NCI-H2081 treated with DMSO at 0.1 percent for 48 hours (cell line): ENCODE measurements at regions not wholly inside any gene's neighbourhood (a gene's known extent, or its start where the extent isn't known, plus 50 kb on each side); places are given as distances from the start of the nearest gene placed in this dataset.
A peak's percentile ranks its signal among the peaks of the same experiment; 100 is the strongest.

ENCODE experiments used
- DNase-seq: peaks from one replicate; lab custom pipeline; 2025; lab: John Stamatoyannopoulos, UW

DNA sequence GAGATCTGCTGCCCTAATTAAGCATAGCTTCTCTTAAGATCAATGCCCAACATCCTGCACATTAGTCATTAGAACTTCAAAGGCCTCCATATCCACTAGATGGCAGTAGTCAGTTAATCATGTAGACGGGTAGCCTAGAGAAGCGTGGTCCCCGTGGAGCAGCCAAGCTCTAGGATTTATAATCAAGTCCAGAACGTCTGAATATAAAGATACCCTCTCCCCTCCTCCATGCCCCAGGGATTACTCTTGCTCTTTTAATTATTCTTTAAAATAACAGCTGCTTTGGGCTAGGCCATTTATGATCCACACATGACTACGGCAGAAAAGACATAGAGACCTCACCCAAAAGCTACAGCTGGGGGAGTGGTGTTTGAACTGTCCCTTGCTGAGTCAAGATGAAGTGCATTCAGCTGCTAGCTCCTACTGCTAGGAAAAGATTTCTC lies 327.6 kb upstream of the PLET1 start:
- peak; percentile 89 for DNase-seq

DNA sequence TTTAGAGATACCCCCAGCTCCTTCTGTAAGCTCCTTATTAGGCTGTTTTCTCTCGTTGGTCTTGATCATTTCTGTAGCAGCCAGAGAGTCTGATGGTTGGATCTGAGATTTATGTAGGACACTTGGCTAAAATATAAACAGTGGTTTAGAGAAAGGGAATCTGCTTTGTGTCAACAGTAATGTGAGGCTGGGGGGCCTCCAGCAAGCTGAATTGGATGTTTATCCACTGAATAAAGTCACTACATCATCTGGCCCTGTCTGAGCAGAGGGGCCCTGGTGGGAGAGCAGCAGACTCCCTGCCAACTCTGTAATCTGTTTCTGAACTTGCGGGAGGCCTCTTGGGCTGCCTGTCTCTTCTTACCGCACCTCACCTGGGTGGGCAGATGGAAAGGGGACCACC lies 328.5 kb upstream of the PLET1 start:
- no peak for DNase-seq

DNA sequence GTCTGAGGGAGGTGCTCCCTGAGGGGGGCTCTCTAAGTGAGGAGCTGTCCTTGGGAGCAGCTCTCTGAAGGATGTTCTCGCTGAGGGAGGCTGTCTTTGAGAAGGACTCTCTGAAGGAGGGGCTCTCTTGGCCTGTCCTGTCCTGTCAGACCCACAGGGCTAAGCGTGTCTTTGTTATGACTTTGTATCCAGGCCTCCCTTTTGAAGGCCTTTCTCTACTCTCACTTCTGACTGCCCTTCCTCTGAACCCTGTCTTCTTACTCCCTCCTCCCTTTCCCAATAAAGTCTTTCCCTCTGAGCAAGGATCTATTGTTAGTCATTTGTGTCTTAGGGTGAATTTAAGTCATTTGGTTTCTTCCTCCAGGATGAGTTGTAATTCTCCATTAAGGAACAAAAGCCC lies 330.1 kb upstream of the PLET1 start:
- DNase-seq = no peak

DNA sequence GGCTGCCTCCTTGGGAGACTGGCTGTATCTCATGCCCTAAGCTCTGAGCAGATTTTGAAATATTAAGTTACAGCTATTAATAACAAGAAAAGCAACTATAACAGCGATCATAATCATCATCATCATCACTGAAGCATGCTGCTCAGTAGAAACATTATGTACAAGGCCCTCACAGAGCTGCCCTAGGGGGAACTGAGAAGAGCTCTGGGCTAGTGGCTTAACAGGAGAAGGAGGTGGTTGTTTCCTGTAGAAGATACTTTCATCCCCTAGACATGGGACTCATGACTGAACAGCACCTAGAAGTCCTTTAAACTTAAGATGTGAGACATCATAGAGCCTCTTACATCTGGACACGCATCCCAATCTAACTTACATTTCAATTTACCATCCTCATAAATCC lies 332.8 kb upstream of the PLET1 start:
- DNase-seq = no peak

DNA sequence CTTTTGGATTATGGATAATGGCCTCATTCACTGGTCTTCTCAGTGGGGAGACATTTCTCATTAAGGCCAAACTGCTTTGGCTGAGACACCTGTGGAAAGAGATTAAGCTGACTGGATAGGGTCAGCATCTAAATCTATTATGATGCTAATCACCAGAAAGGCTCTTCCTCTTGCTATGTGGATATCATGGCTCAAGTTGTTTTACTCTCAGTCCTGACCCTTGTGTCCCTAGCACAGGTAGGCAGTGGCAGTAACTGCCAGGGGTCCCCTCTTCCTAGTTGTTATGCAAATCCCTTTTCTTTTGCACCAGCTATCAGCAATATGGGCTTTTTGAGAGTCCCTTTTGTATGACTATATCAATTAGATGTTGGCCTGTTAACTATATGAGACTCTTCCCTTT lies 335.7 kb upstream of the PLET1 start:
- DNase-seq = no peak

DNA sequence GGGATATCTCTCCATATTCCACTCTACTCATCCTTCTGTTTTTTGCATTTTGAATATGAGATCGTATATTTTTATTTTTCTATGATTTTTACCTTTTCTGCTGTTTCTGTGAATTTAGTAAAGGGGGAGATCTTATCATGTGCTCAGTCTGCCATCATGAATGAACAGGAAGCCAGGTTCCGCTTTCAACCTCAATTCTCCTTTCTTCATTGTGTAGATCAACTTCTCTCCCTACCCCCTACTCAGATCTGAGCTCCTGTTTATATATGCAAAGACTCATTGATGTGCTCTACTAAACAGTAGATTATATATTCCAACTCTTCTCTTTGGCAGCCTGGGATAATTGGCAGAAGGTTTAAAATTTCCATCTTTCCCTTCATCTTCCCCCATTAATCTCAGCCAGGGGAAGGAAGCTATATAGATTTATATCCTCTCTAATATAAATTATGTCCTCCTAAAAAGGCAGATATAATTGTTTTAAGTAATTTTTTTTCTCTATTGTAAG lies 336.7 kb upstream of the PLET1 start:
- no peak for DNase-seq

DNA sequence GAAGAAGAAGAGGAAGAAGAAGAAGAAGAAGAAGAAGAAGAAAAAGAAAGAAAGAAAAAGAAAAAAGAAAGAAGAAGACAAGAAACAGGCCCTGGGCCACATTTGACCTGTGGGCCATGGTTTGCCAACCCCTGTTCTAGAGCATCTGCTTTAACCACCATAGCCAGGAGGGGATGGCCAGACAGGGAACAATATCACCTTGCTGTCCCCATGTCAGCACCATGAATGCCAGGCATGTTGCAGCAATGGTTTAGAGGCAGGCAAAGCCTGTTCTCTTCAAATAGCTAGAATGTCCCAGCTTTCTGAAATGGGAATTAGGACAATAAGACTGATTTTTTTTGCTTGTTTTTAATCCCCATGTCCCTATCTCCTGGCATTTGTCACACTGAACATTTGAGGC lies 338.6 kb upstream of the PLET1 start:
- no peak for DNase-seq

DNA sequence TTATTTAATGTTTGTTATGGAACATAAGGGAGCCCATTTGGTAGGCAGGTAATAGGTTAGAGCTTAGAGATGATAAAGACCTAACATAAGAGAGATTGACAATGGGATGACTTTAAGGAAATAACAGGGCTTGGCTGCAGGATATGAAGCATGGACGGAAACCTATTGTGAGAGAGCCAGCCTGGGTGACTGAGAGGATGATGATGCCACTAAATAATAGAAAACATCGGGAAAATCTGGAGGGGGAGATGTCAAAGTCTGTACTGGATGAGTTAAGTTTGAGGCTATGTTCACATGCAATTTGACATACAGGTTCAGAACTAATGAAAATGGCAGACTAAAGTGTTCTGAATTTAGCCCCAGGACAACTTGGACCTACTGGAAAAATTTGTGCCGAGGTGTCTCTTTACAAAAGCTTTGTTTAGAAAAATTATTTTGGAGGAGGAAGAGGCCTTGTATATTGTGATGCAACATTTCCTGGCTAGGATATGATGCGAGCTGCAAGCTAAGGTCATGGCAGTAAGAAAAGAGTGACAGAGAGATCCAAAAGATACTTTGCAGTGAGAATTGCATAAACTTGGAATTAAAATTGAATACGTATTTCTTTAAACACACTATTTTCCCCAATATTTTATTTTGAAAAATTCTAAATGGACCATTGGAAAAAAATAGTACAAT lies 339.3 kb upstream of the PLET1 start:
- no peak for DNase-seq

DNA sequence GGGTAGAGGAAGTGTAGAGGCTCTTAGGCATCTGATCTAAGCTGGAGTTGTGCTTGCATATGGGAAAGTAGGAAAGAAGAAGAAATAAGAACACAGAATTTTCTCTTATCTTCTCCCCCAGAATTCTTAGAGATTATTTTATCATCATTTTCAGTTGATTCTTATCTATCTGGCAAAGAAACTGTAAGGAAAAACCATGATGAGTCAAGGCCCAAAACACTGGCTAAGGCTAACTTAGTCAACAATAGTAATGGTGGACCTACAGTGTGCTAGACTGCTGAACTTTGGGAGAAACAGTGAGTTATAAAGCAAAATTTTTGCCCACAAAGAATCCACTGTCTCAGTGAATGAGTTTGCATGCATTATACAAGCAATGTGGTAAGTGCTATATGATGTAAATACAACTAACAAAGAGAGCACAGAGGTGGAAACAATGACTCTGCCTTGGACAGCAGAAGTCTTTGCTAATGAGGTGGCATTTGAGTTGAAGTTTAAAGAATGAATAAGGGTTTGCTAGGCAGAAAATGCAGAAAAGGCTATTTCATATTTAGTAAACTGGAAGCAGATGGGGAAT lies 344.5 kb upstream of the PLET1 start:
- no peak for DNase-seq

DNA sequence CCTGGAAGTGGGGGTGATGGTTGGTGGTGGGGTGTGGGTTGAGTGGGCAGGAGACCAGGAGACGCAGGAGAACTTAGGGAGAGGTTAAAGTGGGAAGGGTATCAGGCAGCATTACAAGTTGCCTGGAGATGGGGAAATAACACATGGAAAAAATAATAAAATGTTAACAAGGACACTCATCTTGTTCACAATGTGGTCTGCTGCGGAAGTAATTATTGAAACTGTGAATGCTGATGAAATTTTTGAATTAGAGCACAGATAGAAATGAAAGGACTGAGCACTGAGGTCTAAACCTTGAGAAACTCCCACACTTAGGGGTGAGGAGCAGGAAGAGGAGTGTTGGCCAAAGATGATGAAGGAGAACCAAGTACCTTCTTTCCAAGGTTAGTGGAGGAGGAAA lies 346.0 kb upstream of the PLET1 start:
- DNase-seq = no peak

DNA sequence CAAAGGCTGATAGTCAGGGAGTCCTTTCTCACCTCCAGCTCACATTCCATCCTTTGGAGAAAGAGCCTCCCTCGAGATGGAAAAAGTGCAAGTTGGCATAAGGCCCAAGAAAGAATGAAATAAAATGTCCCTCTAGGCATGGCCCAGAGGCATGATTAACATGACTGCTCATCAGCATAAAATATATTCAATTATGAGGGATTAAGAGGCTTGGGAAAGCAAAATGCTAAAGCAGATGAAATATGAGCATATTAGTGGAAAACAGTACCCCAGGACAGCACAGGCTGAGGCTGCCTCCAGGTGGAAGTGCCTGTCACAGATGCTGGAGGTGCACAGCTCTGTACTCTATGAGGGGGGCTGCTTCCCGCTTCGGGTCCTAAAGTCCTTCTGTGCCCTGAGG lies 347.8 kb upstream of the PLET1 start:
- DNase-seq = no peak

DNA sequence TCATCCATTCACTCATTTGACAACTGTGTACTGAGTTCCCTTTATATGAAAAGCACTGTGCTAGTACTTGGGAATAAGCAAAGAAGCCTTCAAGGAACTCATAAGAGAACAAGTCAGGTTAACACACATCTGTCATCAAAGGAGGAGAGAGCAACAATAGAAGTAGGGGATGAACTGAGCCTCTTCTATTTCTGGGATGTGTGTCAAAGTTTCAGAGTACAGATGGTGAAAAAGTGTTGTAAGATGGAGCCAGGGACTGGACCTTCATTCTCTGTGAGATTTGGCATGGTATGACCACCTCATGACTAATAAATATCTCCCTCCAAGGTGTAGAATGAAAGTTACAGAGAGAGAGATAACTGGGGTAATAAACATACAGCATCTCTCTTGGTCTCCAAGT lies 349.8 kb upstream of the PLET1 start:
- DNase-seq = no peak

DNA sequence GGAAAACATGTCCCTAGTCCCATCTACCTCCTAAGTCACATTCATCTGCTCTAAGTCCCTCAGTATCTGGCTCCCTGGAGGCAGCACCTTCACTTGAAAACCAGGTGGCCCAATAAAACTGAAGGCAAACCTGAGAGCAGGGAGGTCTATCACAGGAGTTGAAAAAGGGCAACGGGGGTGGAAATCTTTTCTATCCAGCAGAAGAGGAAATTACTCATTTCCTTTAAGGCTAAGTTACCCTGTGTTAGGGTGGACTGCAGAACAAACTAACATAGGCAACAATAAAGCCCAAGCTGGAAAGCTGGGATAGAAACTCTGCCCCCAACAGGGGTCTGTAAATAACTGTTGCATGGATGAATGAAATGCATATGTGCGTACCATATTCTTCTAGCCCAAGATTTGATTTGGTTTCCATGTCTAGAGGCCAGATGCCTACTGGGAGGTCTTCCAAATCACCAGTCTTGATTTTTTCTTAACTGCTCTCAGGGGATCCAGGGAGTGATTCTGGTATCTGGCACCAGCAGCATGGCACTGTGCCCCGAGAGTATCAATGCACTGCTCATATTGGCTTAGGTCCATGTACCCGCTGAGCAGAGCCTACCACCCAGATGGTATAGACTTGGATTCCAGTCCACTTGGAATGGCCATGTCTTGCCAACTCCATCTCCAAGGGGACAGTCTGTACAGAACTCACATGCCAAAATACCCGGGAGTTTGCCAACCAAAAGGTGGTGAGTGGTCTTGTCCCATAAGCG lies 350.0 kb upstream of the NCAM1 start:
- no peak for DNase-seq

DNA sequence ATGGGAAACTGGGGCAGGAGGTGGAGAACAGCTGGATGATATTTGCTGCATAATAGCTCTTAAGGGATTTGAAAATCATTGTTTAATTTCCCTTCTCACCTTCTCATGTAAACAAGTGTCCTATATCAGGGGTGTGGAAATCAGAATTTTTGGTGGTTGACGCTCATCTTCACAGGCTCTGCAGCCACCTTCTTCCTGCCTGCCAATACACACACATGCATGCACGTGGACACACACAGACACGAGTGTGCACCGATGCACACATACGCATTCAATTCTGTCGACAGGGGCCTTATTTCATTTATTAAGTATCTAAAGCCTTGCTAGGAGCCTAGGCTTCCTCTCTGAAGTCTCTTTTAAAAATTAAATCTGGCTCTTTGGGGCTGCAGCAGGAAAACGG lies 349.4 kb upstream of the NCAM1 start:
- no peak for DNase-seq

DNA sequence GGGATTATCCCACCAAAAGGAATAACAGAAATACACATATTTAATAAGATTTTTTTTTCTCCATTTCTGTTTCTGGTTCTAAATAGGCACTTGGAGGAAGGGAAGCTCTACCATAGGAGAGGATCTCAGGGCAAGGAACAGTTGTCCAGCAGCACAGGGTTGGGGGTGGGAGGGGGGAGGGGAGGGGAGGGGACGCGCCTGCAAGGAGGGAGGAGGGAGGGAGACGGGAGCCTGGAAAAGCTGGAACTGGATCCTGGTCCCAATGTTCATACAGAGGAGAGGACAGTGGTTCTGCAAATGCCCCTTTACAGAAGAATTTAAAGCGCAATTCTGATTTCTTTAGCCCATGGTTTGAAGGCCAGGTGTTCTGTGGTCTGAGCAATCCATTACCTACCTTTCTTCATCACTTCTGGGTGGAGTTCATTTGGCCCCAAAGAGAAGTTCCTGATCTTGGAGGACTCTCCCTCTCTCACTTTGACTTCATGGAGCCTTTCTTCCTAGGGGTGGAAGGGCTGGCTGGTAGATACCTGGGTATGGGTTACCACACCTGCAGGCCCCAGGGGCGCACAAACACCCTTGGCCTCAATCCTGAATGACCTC lies 348.9 kb upstream of the NCAM1 start:
- DNase-seq = no peak

DNA sequence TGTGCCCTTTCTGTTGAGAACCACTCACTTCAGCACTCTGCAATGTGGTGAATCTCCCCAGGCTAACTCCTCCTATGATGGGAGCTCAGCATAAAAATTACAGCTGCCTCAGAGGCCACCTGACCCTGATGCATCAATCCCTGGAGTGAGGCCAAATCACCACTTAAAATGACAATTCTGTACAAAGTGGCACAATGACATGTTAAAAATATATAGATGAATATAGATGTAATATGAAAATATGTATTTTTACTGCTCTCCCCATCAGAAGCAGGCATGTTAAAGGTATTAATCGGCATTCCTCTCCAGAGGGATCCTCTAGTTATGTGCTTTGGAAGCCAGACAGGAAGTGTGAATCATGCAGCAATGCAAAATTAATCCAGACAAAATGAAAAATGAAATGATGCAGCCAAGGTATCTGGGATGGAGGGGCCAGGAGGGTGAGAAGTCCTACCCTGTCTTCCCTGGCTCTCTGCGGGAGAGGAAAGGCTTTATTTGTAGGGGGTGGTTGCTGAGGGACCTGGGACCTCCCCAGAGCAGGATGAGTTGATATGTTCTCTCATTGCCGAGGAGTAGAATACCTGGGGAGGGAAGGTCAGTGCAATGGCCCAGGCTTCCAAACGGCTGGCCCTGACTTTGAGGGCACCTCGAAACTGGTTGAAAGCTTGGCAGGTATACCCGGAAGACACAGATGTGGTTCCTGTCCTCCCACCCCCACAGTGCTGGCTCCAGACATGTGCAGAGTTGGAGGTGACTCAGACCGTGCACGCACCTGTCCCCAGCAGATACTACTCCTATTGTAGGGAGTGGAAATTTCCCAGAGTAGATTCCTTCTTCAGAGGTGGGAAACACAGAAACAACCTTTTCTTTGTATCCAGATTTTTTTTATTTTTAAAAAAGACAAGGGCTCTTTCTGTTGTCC lies 347.9 kb upstream of the NCAM1 start:
- no peak for DNase-seq

DNA sequence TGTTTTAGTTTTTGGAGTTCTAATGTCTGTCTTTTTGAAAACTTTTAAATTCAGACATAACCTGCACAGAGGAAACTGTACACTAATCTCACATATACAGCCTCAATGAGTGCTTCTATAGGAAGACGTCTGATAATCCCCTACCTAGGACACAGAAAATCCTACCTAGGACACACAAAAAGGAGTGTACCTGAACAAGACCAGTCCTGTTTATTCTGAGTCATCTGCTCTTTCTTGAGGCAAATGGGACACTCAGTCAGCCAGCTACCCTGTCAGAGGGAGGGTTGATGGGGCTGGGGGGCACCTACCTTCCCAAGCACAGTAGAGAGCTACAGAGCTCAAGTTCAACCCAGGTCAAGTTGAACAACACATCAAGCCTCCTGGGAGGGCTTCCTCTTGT lies 346.6 kb upstream of the NCAM1 start:
- DNase-seq = no peak

DNA sequence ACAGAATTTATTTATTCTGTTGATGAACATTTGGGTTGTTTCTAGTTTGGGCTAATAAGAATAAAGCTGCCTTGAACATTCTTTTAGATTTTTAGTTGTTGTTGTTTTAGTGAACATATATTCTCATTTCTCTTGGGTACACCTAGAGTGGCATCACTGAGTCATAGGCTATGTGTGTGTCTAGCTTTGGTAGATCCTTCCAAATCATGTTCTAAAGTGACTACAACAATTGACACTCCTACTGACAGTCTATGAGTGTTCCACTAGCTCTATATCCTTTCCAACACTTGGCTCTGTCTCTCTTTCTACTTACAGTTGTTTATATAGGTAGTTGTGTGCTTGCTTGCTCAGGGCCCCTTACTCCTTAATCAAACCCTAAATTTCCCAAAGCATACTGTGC lies 346.0 kb upstream of the NCAM1 start:
- no peak for DNase-seq

DNA sequence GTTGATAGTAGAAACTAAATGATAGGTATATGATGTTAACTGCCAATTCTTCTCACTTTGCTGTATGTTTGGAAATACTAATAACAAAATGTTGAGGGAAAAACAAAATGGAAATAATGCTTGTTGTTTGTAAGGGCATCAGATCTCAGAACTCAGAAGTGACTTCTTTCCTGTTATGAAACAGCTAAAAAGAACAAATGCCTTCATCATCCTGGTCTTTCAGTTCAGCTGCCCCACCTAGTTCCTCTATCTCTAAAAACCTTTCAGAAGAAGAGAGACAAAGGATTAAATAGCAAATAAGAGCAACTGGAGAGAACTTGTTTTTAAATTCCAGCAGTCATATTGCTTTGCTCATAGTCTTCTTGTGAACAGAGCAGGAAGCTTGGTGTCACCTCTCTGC lies 345.3 kb upstream of the NCAM1 start:
- no peak for DNase-seq

DNA sequence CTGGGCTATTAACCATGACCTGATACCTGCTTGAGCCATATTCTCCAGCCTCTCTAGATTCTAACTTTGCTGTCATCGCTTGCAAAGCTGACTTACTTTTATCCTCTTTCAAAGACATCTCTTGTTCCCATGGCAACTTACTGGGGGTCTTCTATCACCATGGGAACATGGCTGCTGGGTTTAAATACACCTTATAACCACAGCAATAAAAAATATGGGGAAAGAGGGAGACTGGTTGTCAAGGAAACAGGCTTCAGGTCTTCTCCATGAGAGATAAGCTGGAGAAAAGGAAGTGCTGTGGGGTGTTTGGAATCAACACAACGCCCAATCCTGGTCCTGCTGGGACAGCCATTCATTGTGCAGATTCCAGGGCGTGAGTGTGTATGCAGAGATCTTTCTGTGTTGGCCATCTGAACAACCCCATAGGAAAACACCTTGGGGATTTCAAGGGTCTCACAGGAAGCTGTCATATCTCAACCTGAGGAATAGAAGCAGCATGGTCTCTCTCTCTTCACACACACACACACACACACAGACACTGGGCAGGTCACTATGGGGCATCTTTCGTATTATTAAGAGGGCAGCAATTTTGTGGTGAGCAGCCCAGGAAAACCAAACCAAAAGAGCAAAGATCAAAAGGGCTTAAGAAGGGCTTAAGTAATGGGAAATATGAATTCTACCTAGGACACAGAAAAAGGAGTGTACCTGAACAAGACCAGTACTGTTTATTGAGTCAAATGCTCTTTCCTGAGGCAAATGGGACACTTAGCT lies 344.7 kb upstream of the NCAM1 start:
- DNase-seq = no peak

DNA sequence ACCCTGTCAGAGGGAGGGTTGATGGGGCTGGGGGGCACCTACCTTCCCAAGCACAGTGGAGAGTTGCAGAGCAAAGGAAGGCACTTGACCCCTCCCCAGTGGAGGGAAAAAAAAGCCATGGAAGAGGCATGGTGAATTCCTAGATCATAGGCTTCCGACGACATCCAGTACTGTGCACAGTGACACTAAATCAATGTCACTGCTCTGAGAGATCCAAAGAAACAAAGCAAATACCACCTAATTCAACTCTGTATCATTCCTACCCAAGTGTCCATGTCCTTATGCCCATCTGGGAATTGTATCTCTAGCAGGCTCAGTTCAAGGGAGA lies 344.2 kb upstream of the NCAM1 start:
- no peak for DNase-seq
